SK-N-SH (cell line): ENCODE measurements at regions not wholly inside any gene's neighbourhood (a gene's known extent, or its start where the extent isn't known, plus 50 kb on each side); places are given as distances from the start of the nearest gene placed in this dataset.

Source experiments
- CTCF ChIA-PET: fragments of 300-600, 350-600 bp; formaldehyde crosslinking; extraction: SDS; loops from one replicate; lab custom pipeline; 2021; lab: Yijun Ruan, JAX
- POLR2A ChIA-PET: fragments of 350-600 bp; sonication (Branson Sonifier 250); formaldehyde crosslinking; extraction: SDS; loops from one replicate; lab custom pipeline; 2020; ENCODE audit warnings: antibody characterized with exemption, inconsistent platforms; lab: Yijun Ruan, JAX
- DNase-seq: peaks from one replicate; pipeline ENCODE4 v3.0.0; 2012
- H2AFZ ChIP-seq: fragments of 200-600 bp; sonication (generic); 2 replicates; pipeline ENCODE4 v1.8.1; 2016; ENCODE audit warnings: antibody characterized with exemption, mild to moderate bottlenecking, low read depth
- H3F3A ChIP-seq: fragments of 200-600 bp; sonication (generic); replicated peaks from 2 replicates; pipeline ENCODE3; 2016; ENCODE audit warnings: antibody characterized with exemption, mild to moderate bottlenecking; ENCODE audit not compliant: insufficient read depth
- H3K27ac ChIP-seq, 2 experiments: fragments of 200-500 bp in 1 of 2; fragments of 200-600 bp in 1 of 2; sonication (Bioruptor generic) in 1 of 2; sonication (generic), shearing (Covaris generic) in 1 of 2; 2 replicates each; pipeline versions ENCODE4 v1.5.1 to v1.6.1; 2014 to 2016; ENCODE audit warnings: low read depth in 2 of 2, inconsistent platforms in 1 of 2, low read length in 1 of 2, mild to moderate bottlenecking in 1 of 2, mixed read lengths in 1 of 2
- H3K27me3 ChIP-seq: fragments of 200-600 bp; sonication (generic), shearing (Covaris generic); 2 replicates; pipeline ENCODE4 v1.6.1; 2016; ENCODE audit warnings: mixed run types; ENCODE audit not compliant: insufficient read depth
- H3K36me3 ChIP-seq, 2 experiments: fragments of 200-500 bp in 1 of 2; fragments of 200-600 bp in 1 of 2; sonication (Bioruptor generic) in 1 of 2; sonication (generic) in 1 of 2; replicated peaks in 1 of 2; 2 replicates each; pipeline versions ENCODE3 to v1.5.1; 2014 to 2016; ENCODE audit warnings: low read length in 1 of 2, mild to moderate bottlenecking in 1 of 2; ENCODE audit not compliant: insufficient read depth in 2 of 2, control insufficient read depth in 1 of 2
- H3K4me1 ChIP-seq, 2 experiments: fragments of 200-500 bp in 1 of 2; fragments of 200-600 bp in 1 of 2; sonication (Bioruptor generic) in 1 of 2; sonication (generic), shearing (Covaris generic) in 1 of 2; 2 replicates each; pipeline versions ENCODE4 v1.5.1 to v1.6.1; 2014 to 2016; ENCODE audit warnings: low read depth in 1 of 2, low read length in 1 of 2, mixed run types in 1 of 2; ENCODE audit not compliant: insufficient read depth in 2 of 2, control insufficient read depth in 1 of 2
- H3K4me2 ChIP-seq: fragments of 200-600 bp; sonication (generic), shearing (Covaris generic); 2 replicates; pipeline ENCODE4 v1.6.1; 2017; ENCODE audit warnings: mixed run types
- H3K4me3 ChIP-seq, 2 experiments: fragments of 200-500 bp in 1 of 2; fragments of 200-600 bp in 1 of 2; sonication (Bioruptor generic) in 1 of 2; sonication (generic), shearing (Covaris generic) in 1 of 2; 2 replicates each; pipeline versions ENCODE4 v1.5.1 to v1.8.1; 2014 to 2016; ENCODE audit warnings: low read depth in 2 of 2, inconsistent platforms in 1 of 2, low read length in 1 of 2, mild to moderate bottlenecking in 1 of 2, mixed read lengths in 1 of 2, moderate library complexity in 1 of 2
- H3K79me2 ChIP-seq: fragments of 200-600 bp; sonication (generic); 2 replicates; pipeline ENCODE4 v1.8.1; 2017; ENCODE audit warnings: mild to moderate bottlenecking; ENCODE audit not compliant: insufficient read depth
- H3K9ac ChIP-seq: fragments of 200-600 bp; sonication (generic); 2 replicates; pipeline ENCODE4 v1.6.1; 2017; ENCODE audit warnings: mixed run types
- H3K9me2 ChIP-seq: fragments of 200-600 bp; sonication (generic); 2 replicates; pipeline ENCODE4 v1.6.1; 2017; ENCODE audit warnings: mixed run types
- H3K9me3 ChIP-seq: fragments of 200-600 bp; sonication (generic); 2 replicates; pipeline ENCODE4 v1.6.1; 2017; ENCODE audit warnings: mixed run types, mild to moderate bottlenecking, moderate library complexity
- H4K20me1 ChIP-seq: fragments of 200-600 bp; sonication (generic); 2 replicates; pipeline ENCODE4 v1.6.1; 2017; ENCODE audit warnings: mild to moderate bottlenecking, mixed run types; ENCODE audit not compliant: insufficient read depth
- FOXJ3 ChIP-seq: sonication (generic); formaldehyde crosslinking; IDR thresholded peaks from 2 replicates; pipeline ENCODE4 v1.5.1; 2020; ENCODE audit warnings: mild to moderate bottlenecking, missing genetic modification reagents
- FOXM1 ChIP-seq: IDR thresholded peaks from 2 replicates; pipeline ENCODE4 v1.4.0; 2012; ENCODE audit warnings: low read depth, mild to moderate bottlenecking
- GATA2 ChIP-seq: sonication (generic); formaldehyde crosslinking; IDR thresholded peaks from 2 replicates; pipeline ENCODE4 v1.5.0; 2020; ENCODE audit warnings: mild to moderate bottlenecking, missing genetic modification reagents
- MEF2A ChIP-seq: IDR thresholded peaks from 2 replicates; pipeline ENCODE4 v1.4.0; 2012; ENCODE audit warnings: low read depth, borderline replicate concordance
- MXI1 ChIP-seq: IDR thresholded peaks from 2 replicates; pipeline ENCODE4 v1.6.1; 2012; ENCODE audit warnings: mild to moderate bottlenecking, low read depth, low read length, improper control_type of control experiment
- NFIC ChIP-seq: IDR thresholded peaks from 2 replicates; pipeline ENCODE4 v1.4.0; 2012; ENCODE audit warnings: borderline replicate concordance
- NRF1 ChIP-seq: IDR thresholded peaks from 2 replicates; pipeline ENCODE4 v1.6.1; 2012; ENCODE audit warnings: low read depth, mild to moderate bottlenecking, low read length
- PBX3 ChIP-seq: IDR thresholded peaks from 2 replicates; pipeline ENCODE4; 2012
- POLR2AphosphoS5 ChIP-seq: IDR thresholded peaks from 2 replicates; pipeline ENCODE4 v1.6.1; 2012; ENCODE audit warnings: low read depth, low read length
- RAD21 ChIP-seq: IDR thresholded peaks from 2 replicates; pipeline ENCODE4 v1.6.1; 2012; ENCODE audit warnings: mild to moderate bottlenecking, low read length
- RCOR1 ChIP-seq: fragments of 150-350 bp; IDR thresholded peaks from 2 replicates; pipeline ENCODE4 v1.6.1; 2017; ENCODE audit warnings: antibody characterized with exemption, low read length
- RXRA ChIP-seq: IDR thresholded peaks from 2 replicates; pipeline ENCODE4 v1.4.0; 2012; ENCODE audit warnings: low read depth, mild to moderate bottlenecking, borderline replicate concordance
- SMC3 ChIP-seq: IDR thresholded peaks from 2 replicates; pipeline ENCODE4 v1.6.1; 2012; ENCODE audit warnings: low read depth, low read length, improper control_type of control experiment
- TAF1 ChIP-seq: IDR thresholded peaks from 2 replicates; pipeline ENCODE4 v1.6.1; 2012; ENCODE audit warnings: low read depth, mild to moderate bottlenecking, low read length, moderate library complexity, borderline replicate concordance
- TCF12 ChIP-seq: IDR thresholded peaks from 2 replicates; pipeline ENCODE4 v1.4.0; 2012
- ZBTB33 ChIP-seq: IDR thresholded peaks from 2 replicates; pipeline ENCODE4 v1.4.0; 2012; ENCODE audit warnings: low read depth, borderline replicate concordance
- WGBS: methylation state at CpG from one replicate; pipeline ENCODE4 v1.1.6; 2017; ENCODE audit warnings: low lambda C conversion rate; 5-methylcytosine and 5-hydroxymethylcytosine counted together

- WGBS = 11% methylated on average over 2 of the region's 2 CpGs
- Histone ChIP-seq H3K9me3 (no peaks in the 10 kb centered on the region), H3K4me1 (no peaks in the 10 kb centered on the region; a peak in 1 of 4 replicates), H4K20me1 (no peaks in the 10 kb centered on the region), H2AFZ (no peak overlapping the region), H3K9ac (no peak overlapping the region), H3K9me2 (no peaks in the 10 kb centered on the region), H3K4me2 (no peak overlapping the region), H3K79me2 (no peaks in the 10 kb centered on the region), H3K27ac (no peak overlapping the region), H3F3A (no peaks in the 10 kb centered on the region), H3K27me3 (no peaks in the 10 kb centered on the region), H3K4me3 (no peak overlapping the region), H3K36me3 (no peaks in the 10 kb centered on the region)
- ChIA-PET POLR2A (no interaction called here), CTCF (no interaction called here)
- no peak for DNase-seq
- TF ChIP-seq ZBTB33 (no peak), TAF1 (no peak), SMC3 (no peak), RXRA (no peak), FOXM1 (no peak), PBX3 (no peak), GATA2 (CRISPR knock-in tag) (no peak), TCF12 (no peak), FOXJ3 (CRISPR knock-in tag) (no peak), MXI1 (no peak), NRF1 (no peak), RAD21 (no peak), NFIC (no peak)
- TF ChIP-seq, all 33 proteins: peak for 0
Measured at GRCh38 chr1:194445244-194445643, 1258.8 kb upstream of the B3GALT2 start.

GRCh38 chr1:194442901-194443575 is 1256.6 kb upstream of the B3GALT2 start:
- Histone ChIP-seq H3F3A (no peaks in the 10 kb centered on the region), H4K20me1 (no peaks in the 10 kb centered on the region), H3K27ac (no peak overlapping the region), H3K9me2 (no peaks in the 10 kb centered on the region), H3K4me2 (no peak overlapping the region), H3K4me3 (no peak overlapping the region), H2AFZ (no peak overlapping the region), H3K4me1 (no peaks in the 10 kb centered on the region; a peak in 1 of 4 replicates), H3K9me3 (no peaks in the 10 kb centered on the region), H3K9ac (no peak overlapping the region), H3K27me3 (no peaks in the 10 kb centered on the region), H3K36me3 (no peaks in the 10 kb centered on the region), H3K79me2 (no peaks in the 10 kb centered on the region)
- DNase-seq = no peak
- TF ChIP-seq MEF2A (no peak), RCOR1 (no peak), POLR2AphosphoS5 (no peak)
- WGBS = 27% methylated on average over 9 of the region's 9 CpGs
- POLR2A ChIA-PET = no interaction called here
- CTCF ChIA-PET = interaction anchor here (1.1 kb wide), 1 partner anchor 9 kb away, joined by 4 read pairs; no protein-coding TSS in a partner anchor
